ENCODE measurements at regions not wholly inside any gene's neighbourhood (a gene's known extent, or its start where the extent isn't known, plus 50 kb on each side); places are given as distances from the start of the nearest gene placed in this dataset.

- no peak overlapping the region for H3K4me3 ChIP-seq (ENCODE audit: low read depth, low read length)
- DNase-seq (ENCODE audit: low read depth) = no peak
- no peak for TF ChIP-seq CTCF (conservative IDR thresholded peaks at IDR 0.05; ENCODE audit: low read depth, low read length)
Observed at GRCh38 chr9:12060067-12060466, 633.1 kb upstream of the TYRP1 start.

GRCh38 chr9:12060811-12061210, 632.4 kb upstream of the TYRP1 start:
- DNase-seq (ENCODE audit: low read depth) = no peak
- no peak overlapping the region for H3K4me3 ChIP-seq (ENCODE audit: low read depth, low read length)
- no peak for TF ChIP-seq CTCF (conservative IDR thresholded peaks at IDR 0.05; ENCODE audit: low read depth, low read length)

GRCh38 chr9:12065050-12065449, 628.1 kb upstream of the TYRP1 start:
- H3K4me3 ChIP-seq (ENCODE audit: low read depth, low read length) = no peak overlapping the region
- TF ChIP-seq CTCF (conservative IDR thresholded peaks at IDR 0.05; ENCODE audit: low read depth, low read length) = no peak
- DNase-seq (ENCODE audit: low read depth) = no peak

GRCh38 chr9:12065686-12066085, 627.5 kb upstream of the TYRP1 start:
- no peak for TF ChIP-seq CTCF (conservative IDR thresholded peaks at IDR 0.05; ENCODE audit: low read depth, low read length)
- H3K4me3 ChIP-seq (ENCODE audit: low read depth, low read length) = no peak overlapping the region
- DNase-seq (ENCODE audit: low read depth) = no peak

- no peak for DNase-seq (ENCODE audit: low read depth)
Observed at GRCh38 chr9:12066455-12067035, 626.6 kb upstream of the TYRP1 start.

GRCh38 chr9:12069366-12069765, 623.8 kb upstream of the TYRP1 start:
- DNase-seq (ENCODE audit: low read depth) = no peak
- TF ChIP-seq CTCF (conservative IDR thresholded peaks at IDR 0.05; ENCODE audit: low read depth, low read length) = no peak
- H3K4me3 ChIP-seq (ENCODE audit: low read depth, low read length) = no peak overlapping the region

More at GRCh38 chr9:12066455-12067035, 626.6 kb upstream of the TYRP1 start:
- TF ChIP-seq CTCF (conservative IDR thresholded peaks at IDR 0.05; ENCODE audit: low read depth, low read length) = no peak
- H3K4me3 ChIP-seq (ENCODE audit: low read depth, low read length) = no peak overlapping the region

- no peak for DNase-seq (ENCODE audit: low read depth)
- TF ChIP-seq CTCF (conservative IDR thresholded peaks at IDR 0.05; ENCODE audit: low read depth, low read length) = no peak
Observed at GRCh38 chr9:12085399-12085798, 607.8 kb upstream of the TYRP1 start.

More at GRCh38 chr9:12085399-12085798, 607.8 kb upstream of the TYRP1 start:
- no peak overlapping the region for H3K4me3 ChIP-seq (ENCODE audit: low read depth, low read length)
